Activated CD4-positive, alpha-beta memory T cell treated with anti-CD3 and anti-CD28 coated beads for 36 hours (primary cell): ENCODE measurements at regions not wholly inside any gene's neighbourhood (a gene's known extent, or its start where the extent isn't known, plus 50 kb on each side); places are given as distances from the start of the nearest gene placed in this dataset.

Experiments used
- CTCF ChIA-PET: fragments of 350-600 bp; sonication (Branson Sonifier 250); formaldehyde crosslinking; loops from one replicate; lab custom pipeline; 2021; ENCODE audit warnings: antibody characterized with exemption, inconsistent platforms; lab: Charles Lee
- POLR2A ChIA-PET: fragments of 350-600 bp; sonication (Branson Sonifier 250); formaldehyde crosslinking; loops from one replicate; lab custom pipeline; 2021; ENCODE audit warnings: antibody characterized with exemption; lab: Charles Lee
- DNase-seq: peaks from one replicate; pipeline ENCODE4 v3.0.0-alpha.2; 2020
- H3K27ac Mint-ChIP-seq: one replicate; pipeline ENCODE4 v1.8.0; 2021; ENCODE audit warnings: mixed read lengths
- H3K27me3 Mint-ChIP-seq: one replicate; pipeline ENCODE4 v1.8.0; 2021; ENCODE audit warnings: mixed read lengths
- H3K36me3 Mint-ChIP-seq: one replicate; pipeline ENCODE4 v1.8.0; 2021; ENCODE audit warnings: mixed read lengths
- H3K4me1 Mint-ChIP-seq: one replicate; pipeline ENCODE4 v1.8.0; 2021; ENCODE audit warnings: low read depth, mixed read lengths
- H3K4me3 Mint-ChIP-seq: one replicate; pipeline ENCODE4 v1.8.0; 2021; ENCODE audit warnings: mild to moderate bottlenecking, mixed read lengths
- H3K9me3 Mint-ChIP-seq: one replicate; pipeline ENCODE4 v1.8.0; 2021; ENCODE audit warnings: mixed read lengths
- intact Hi-C: fragments of 100-400 bp; cut with micrococcal nuclease; formaldehyde crosslinking; loops from one replicate; pipeline ENCODE4 v1.15.1; 2023

- Mint-ChIP-seq H3K27me3 (peaks cover 8% of the 10 kb centered on the region), H3K36me3 (peaks cover 1% of the 10 kb centered on the region), H3K9me3 (no peaks in the 10 kb centered on the region), H3K4me1 (no peaks in the 10 kb centered on the region), H3K27ac (no peak overlapping the region), H3K4me3 (no peak overlapping the region)
- POLR2A ChIA-PET = no interaction called here
- DNase-seq = no peak
- CTCF ChIA-PET = no interaction called here
- intact Hi-C loops = no loop called here
Measured at GRCh38 chr1:8267307-8267706, 50.6 kb upstream of the SLC45A1 start.

DNA sequence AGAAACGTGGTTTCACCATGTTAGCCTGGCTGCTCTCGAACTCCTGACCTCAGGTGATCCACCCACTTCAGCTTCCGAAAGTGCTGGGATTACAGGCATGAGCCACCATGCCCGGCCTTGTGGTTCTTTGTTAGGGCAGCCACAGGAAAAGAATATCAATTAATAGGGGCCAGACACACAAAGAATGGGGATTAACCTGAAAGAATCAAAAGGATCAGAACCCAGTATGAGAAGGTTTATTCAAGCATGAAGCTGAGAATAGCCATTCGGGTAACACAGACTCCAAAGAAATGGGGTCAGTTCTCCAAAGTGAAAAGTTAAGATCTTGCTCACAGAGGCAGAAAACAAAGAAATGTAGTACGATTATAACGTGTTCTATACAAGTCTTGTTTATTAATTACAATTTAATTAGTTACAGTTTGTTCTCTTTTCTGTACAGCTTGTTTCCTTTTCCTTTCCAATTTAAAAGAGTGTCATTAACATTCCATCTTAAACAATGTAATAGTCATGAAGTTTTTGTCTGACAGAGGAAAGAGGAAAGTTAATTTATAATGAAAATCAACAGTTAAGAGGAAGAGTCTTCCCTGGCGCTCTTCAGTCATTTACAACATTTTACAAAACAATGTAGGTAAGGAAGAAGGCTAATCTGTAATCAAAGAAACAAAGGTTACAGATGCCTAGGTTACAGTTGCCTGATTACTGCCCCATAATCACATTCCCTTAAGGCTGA is 51.3 kb upstream of the SLC45A1 start:
- Mint-ChIP-seq H3K27ac (no peak overlapping the region), H3K4me3 (no peak overlapping the region), H3K36me3 (peaks cover 1% of the 10 kb centered on the region), H3K27me3 (peaks cover 8% of the 10 kb centered on the region), H3K4me1 (no peaks in the 10 kb centered on the region), H3K9me3 (no peaks in the 10 kb centered on the region)
- DNase-seq = no peak
- ChIA-PET POLR2A (no interaction called here), CTCF (no interaction called here)
- intact Hi-C loops = no loop called here

DNA sequence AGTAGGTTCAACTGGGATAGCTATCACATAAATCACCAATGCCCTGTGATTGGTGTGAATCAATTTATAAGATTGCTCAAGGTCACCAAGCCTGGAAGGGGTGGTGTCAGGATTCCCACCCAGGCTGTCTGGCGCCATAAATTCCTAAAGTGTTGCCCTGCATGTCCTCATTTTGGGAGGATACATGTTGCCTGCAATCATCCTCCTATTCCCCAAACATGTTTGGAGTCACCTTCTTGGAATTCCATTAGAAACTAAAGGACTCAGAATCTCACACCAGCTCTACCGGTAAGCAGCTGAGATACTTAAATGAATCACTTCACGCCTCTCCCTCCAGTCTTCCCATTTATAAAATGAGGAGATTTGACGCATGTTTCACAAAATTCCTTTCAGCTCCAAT is 54.1 kb upstream of the SLC45A1 start:
- POLR2A ChIA-PET = no interaction called here
- Mint-ChIP-seq H3K4me1 (no peaks in the 10 kb centered on the region), H3K9me3 (no peaks in the 10 kb centered on the region), H3K4me3 (no peak overlapping the region), H3K36me3 (no peaks in the 10 kb centered on the region), H3K27ac (no peak overlapping the region), H3K27me3 (peaks cover 4% of the 10 kb centered on the region)
- no peak for DNase-seq
- intact Hi-C loops = no loop called here
- CTCF ChIA-PET = interaction anchor here (1.6 kb wide), 1 partner anchor 249 kb away, joined by 5 read pairs; no protein-coding TSS in a partner anchor

GRCh38 chr1:8261398-8261762 is 56.5 kb upstream of the SLC45A1 start:
- no peaks in the 10 kb centered on the region for H3K36me3 Mint-ChIP-seq
- H3K27ac Mint-ChIP-seq = no peak overlapping the region
- no peak for DNase-seq
- CTCF ChIA-PET = no interaction called here
- no peak overlapping the region for H3K4me3 Mint-ChIP-seq
- no peaks in the 10 kb centered on the region for H3K4me1 Mint-ChIP-seq
- intact Hi-C loops = no loop called here
- H3K9me3 Mint-ChIP-seq = no peaks in the 10 kb centered on the region
- POLR2A ChIA-PET = no interaction called here
- H3K27me3 Mint-ChIP-seq = peaks cover 2% of the 10 kb centered on the region

- CTCF ChIA-PET = no interaction called here
- POLR2A ChIA-PET = no interaction called here
- H3K27me3 Mint-ChIP-seq = peaks cover 2% of the 10 kb centered on the region
- H3K27ac Mint-ChIP-seq = no peak overlapping the region
- no peak for DNase-seq
- H3K9me3 Mint-ChIP-seq = no peaks in the 10 kb centered on the region
- no peaks in the 10 kb centered on the region for H3K4me1 Mint-ChIP-seq
- H3K36me3 Mint-ChIP-seq = no peaks in the 10 kb centered on the region
- no peak overlapping the region for H3K4me3 Mint-ChIP-seq
- intact Hi-C loops = no loop called here
Measured at GRCh38 chr1:8259498-8260290, 58.2 kb upstream of the SLC45A1 start.

DNA sequence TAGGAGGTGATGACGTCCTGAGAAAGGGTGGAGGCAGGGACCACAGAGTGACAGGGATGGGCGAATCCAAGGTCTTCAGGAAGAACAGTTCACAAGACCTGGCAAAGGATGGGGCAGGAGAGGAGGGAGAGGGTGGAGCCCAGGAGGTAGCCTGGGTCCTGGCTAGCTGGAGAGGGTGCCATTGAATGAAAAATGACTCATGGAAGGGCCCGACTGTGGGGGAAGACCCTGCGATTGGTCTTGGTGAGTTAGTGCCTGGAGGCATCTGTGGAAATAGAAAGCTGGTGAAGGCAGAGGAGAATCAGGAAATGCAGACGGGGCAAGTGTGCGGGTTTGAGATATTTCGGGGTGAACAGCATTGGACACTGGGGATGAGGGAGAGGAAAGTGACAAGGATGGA is 60.3 kb upstream of the SLC45A1 start:
- intact Hi-C loops = no loop called here
- no peak for DNase-seq
- Mint-ChIP-seq H3K27me3 (peaks cover 2% of the 10 kb centered on the region), H3K4me1 (peaks cover 3% of the 10 kb centered on the region), H3K4me3 (no peak overlapping the region), H3K36me3 (no peaks in the 10 kb centered on the region), H3K9me3 (no peaks in the 10 kb centered on the region), H3K27ac (no peak overlapping the region)
- CTCF ChIA-PET = no interaction called here
- POLR2A ChIA-PET = no interaction called here

GRCh38 chr1:8256321-8256720 is 61.6 kb upstream of the SLC45A1 start:
- ChIA-PET POLR2A (no interaction called here), CTCF (no interaction called here)
- H3K36me3 Mint-ChIP-seq = no peaks in the 10 kb centered on the region
- peaks cover 2% of the 10 kb centered on the region for H3K27me3 Mint-ChIP-seq
- H3K4me1 Mint-ChIP-seq = peaks cover 4% of the 10 kb centered on the region
- DNase-seq = no peak
- intact Hi-C loops = no loop called here
- H3K4me3 Mint-ChIP-seq = no peak overlapping the region
- no peaks in the 10 kb centered on the region for H3K9me3 Mint-ChIP-seq
- no peak overlapping the region for H3K27ac Mint-ChIP-seq

GRCh38 chr1:8255712-8256111 is 62.2 kb upstream of the SLC45A1 start:
- DNase-seq = no peak
- H3K9me3 Mint-ChIP-seq = no peaks in the 10 kb centered on the region
- H3K36me3 Mint-ChIP-seq = no peaks in the 10 kb centered on the region
- no peak overlapping the region for H3K4me3 Mint-ChIP-seq
- no peak overlapping the region for H3K27ac Mint-ChIP-seq
- H3K4me1 Mint-ChIP-seq = peaks cover 4% of the 10 kb centered on the region
- H3K27me3 Mint-ChIP-seq = peaks cover 2% of the 10 kb centered on the region
- ChIA-PET CTCF (interaction anchor here (0.7 kb wide), 1 partner anchor 233 kb away, joined by 3 read pairs; no protein-coding TSS in a partner anchor), POLR2A (no interaction called here)
- intact Hi-C loops = no loop called here

DNA sequence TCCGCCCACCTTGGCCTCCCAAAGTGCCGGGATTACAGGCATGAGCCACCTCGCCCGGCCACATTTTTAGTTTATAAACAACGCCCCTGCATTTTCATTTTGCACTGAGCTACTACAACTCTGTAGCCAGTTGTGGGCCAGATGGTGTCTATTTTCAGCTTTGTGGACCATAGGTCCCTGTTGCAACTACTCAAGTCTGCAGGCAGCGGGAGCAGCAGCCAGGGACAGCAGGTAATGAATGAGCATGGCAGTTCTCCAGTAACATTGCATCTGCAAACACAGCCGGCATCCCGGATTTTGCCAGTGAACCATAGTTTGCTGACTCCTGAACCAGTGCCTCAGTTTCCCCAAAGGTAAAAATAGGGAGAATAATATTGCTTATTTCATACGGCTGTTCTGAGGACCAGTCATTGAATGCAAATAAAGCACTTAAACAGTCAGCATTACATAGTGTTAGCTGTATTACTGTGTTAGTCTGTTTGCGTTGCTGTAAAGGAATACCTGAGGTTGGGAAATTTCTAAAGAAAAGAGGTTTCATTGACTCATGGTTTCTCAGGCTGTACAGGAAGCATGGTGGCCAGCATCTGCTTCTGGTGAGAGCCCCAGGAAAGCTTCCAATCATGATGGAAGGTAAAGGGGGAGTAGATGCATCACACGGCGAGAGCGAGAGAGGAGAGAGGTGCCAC is 65.5 kb upstream of the SLC45A1 start:
- Mint-ChIP-seq H3K4me1 (peaks cover 10% of the 10 kb centered on the region), H3K36me3 (no peaks in the 10 kb centered on the region), H3K4me3 (no peak overlapping the region), H3K9me3 (no peaks in the 10 kb centered on the region), H3K27me3 (no peaks in the 10 kb centered on the region), H3K27ac (no peak overlapping the region)
- ChIA-PET POLR2A (no interaction called here), CTCF (no interaction called here)
- intact Hi-C loops = no loop called here
- DNase-seq = no peak

DNA sequence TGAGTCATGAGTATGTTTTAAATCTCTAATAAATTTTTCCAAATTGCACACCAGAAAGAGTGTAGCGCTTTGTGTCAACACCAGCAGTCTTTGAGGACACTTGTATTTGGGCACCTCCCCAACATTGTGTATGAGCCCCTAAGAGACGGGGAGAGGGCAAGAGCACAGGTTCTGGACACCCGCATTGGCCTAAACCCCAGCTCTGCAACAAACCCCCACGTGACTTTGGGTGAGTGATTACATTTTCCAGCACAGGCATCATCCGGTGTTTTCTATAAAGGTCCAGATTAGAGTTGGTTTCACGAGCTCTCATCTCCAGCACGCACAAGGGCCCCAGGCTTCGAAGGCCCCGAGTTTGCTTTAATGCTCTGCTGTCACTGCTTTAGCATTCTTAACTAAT is 66.3 kb upstream of the SLC45A1 start:
- H3K27me3 Mint-ChIP-seq = no peaks in the 10 kb centered on the region
- H3K9me3 Mint-ChIP-seq = no peaks in the 10 kb centered on the region
- peaks cover 10% of the 10 kb centered on the region for H3K4me1 Mint-ChIP-seq
- POLR2A ChIA-PET = no interaction called here
- no peak overlapping the region for H3K4me3 Mint-ChIP-seq
- CTCF ChIA-PET = no interaction called here
- intact Hi-C loops = no loop called here
- no peak overlapping the region for H3K27ac Mint-ChIP-seq
- no peak for DNase-seq
- no peaks in the 10 kb centered on the region for H3K36me3 Mint-ChIP-seq

DNA sequence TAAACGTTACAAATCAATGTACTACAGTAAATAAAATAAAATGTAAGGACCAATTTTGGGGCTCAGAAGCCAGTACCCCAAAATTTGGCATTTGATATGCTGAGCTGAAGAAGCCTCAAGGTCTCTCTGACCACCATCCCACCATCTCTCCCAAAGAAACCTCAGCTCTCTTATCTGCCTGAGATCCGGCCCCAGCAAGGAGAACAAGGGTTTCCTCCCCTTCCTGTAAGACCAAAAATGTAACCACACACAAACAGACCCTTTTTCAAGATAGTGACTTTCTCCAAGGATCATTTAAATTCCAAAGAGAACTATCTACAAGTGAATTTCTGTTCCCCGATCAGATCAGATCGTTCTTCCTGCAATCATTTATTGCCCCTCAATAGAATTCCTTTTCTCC is 68.1 kb upstream of the SLC45A1 start:
- no peaks in the 10 kb centered on the region for H3K27me3 Mint-ChIP-seq
- peaks cover 10% of the 10 kb centered on the region for H3K4me1 Mint-ChIP-seq
- H3K9me3 Mint-ChIP-seq = no peaks in the 10 kb centered on the region
- no peak for DNase-seq
- H3K4me3 Mint-ChIP-seq = no peak overlapping the region
- ChIA-PET POLR2A (no interaction called here), CTCF (interaction anchor here (1.3 kb wide), 1 partner anchor 219 kb away, joined by 4 read pairs; no protein-coding TSS in a partner anchor)
- intact Hi-C loops = no loop called here
- H3K27ac Mint-ChIP-seq = no peak overlapping the region
- H3K36me3 Mint-ChIP-seq = no peaks in the 10 kb centered on the region

GRCh38 chr1:8247811-8248436 is 70.0 kb upstream of the SLC45A1 start:
- H3K27ac Mint-ChIP-seq = no peak overlapping the region
- H3K4me1 Mint-ChIP-seq = peaks cover 10% of the 10 kb centered on the region
- no peak overlapping the region for H3K4me3 Mint-ChIP-seq
- no peaks in the 10 kb centered on the region for H3K9me3 Mint-ChIP-seq
- intact Hi-C loops = no loop called here
- DNase-seq = no peak
- ChIA-PET POLR2A (no interaction called here), CTCF (interaction anchor here (0.7 to 0.8 kb wide), 2 partner anchors 204 to 233 kb away, joined by 3 read pairs; no protein-coding TSS in a partner anchor)
- H3K36me3 Mint-ChIP-seq = no peaks in the 10 kb centered on the region
- no peaks in the 10 kb centered on the region for H3K27me3 Mint-ChIP-seq
